Neutrophil (primary cell): ENCODE measurements at regions not wholly inside any gene's neighbourhood (a gene's known extent, or its start where the extent isn't known, plus 50 kb on each side); places are given as distances from the start of the nearest gene placed in this dataset.

Source experiments
- H3K27ac ChIP-seq: fragments of 200-600 bp; sonication (generic); 2 replicates; pipeline ENCODE4 v1.5.1; 2016; ENCODE audit warnings: mild to moderate bottlenecking, moderate library complexity
- H3K27me3 ChIP-seq: fragments of 200-600 bp; sonication (generic); 2 replicates; pipeline ENCODE4 v1.6.0; 2016; ENCODE audit warnings: mild to moderate bottlenecking
- H3K36me3 ChIP-seq: fragments of 200-600 bp; sonication (generic); 2 replicates; pipeline ENCODE4 v1.5.1; 2017
- H3K4me1 ChIP-seq, 2 experiments: fragments of 200-600 bp in 1 of 2; sonication (generic) in 1 of 2; 1 replicate in 1 of 2; 2 replicates in 1 of 2; pipeline versions ENCODE4 v1.5.1 to v1.6.1; 2013 to 2016; ENCODE audit warnings: low read depth in 1 of 2, low read length in 1 of 2, mild to moderate bottlenecking in 1 of 2, moderate library complexity in 1 of 2; ENCODE audit not compliant: control insufficient read depth in 1 of 2, insufficient read depth in 1 of 2
- H3K4me3 ChIP-seq, 2 experiments: fragments of 200-600 bp in 1 of 2; sonication (generic) in 1 of 2; 1 replicate in 1 of 2; 2 replicates in 1 of 2; pipeline ENCODE4 v1.5.1; 2013 to 2016; ENCODE audit warnings: low read depth in 1 of 2, low read length in 1 of 2, mild to moderate bottlenecking in 1 of 2, moderate library complexity in 1 of 2
- H3K9me3 ChIP-seq: fragments of 200-600 bp; sonication (generic); 2 replicates; pipeline ENCODE4 v1.5.1; 2016
- CTCF ChIP-seq: fragments of 200-600 bp; sonication (generic); IDR thresholded peaks from 2 replicates; pipeline ENCODE4 v1.5.1; 2016; ENCODE audit warnings: antibody characterized with exemption

- H3K27me3 ChIP-seq, result no peaks in the 10 kb centered on the region
- no peak for TF ChIP-seq CTCF
- H3K4me3 ChIP-seq, result no peak overlapping the region
- H3K36me3 ChIP-seq, result no peaks in the 10 kb centered on the region
- no peak overlapping the region for H3K27ac ChIP-seq
- H3K9me3 ChIP-seq, result no peaks in the 10 kb centered on the region
- H3K4me1 ChIP-seq, result no peaks in the 10 kb centered on the region
Observed at GRCh38 chr12:83214185-83214584, 527.5 kb downstream of the TMTC2 start.

DNA sequence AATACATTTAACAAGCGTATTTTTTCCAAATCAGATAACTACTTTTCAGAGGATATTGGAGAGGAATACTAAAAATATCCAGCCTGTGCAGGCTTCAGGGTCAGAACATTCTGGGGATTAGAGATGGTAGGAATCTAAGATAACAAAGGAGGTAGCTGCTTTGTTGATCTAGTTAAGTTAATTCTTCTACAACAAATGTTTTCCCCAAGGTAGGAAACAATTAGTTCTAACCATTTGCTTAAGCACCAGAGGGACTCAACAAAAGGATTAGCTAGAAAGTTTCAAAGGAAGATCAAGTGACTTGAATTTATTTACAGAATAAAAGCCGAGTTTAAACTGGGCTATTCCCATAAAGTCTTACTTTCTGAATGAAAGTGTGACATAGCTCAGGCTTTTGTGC, 524.2 kb downstream of the TMTC2 start:
- Histone ChIP-seq H3K4me1 (no peaks in the 10 kb centered on the region), H3K27ac (no peak overlapping the region), H3K9me3 (no peaks in the 10 kb centered on the region), H3K27me3 (no peaks in the 10 kb centered on the region), H3K36me3 (no peaks in the 10 kb centered on the region), H3K4me3 (no peak overlapping the region)
- TF ChIP-seq CTCF, result no peak

DNA sequence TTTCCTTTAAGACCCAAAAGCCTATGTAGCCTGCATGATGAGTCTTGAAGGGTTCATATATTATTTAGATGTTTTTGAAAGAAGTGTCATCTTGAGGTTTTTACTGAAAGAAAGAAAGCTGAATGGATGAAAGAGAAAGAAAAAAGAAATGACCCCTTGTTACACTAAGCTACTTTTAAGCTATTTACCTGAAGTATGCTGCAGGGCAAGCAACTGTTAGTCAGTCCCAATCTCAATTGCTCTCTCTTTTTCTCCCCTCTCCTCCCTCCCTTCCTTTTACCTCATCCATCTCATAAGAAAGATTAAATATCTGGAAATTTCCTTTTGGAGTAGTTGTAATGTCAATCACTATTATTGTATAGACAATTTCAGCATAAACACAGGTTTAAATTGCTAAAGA, 512.4 kb downstream of the TMTC2 start:
- Histone ChIP-seq H3K27ac (no peak overlapping the region), H3K36me3 (no peaks in the 10 kb centered on the region), H3K27me3 (no peaks in the 10 kb centered on the region), H3K4me3 (no peak overlapping the region), H3K4me1 (no peaks in the 10 kb centered on the region), H3K9me3 (no peaks in the 10 kb centered on the region)
- TF ChIP-seq CTCF, result no peak

DNA sequence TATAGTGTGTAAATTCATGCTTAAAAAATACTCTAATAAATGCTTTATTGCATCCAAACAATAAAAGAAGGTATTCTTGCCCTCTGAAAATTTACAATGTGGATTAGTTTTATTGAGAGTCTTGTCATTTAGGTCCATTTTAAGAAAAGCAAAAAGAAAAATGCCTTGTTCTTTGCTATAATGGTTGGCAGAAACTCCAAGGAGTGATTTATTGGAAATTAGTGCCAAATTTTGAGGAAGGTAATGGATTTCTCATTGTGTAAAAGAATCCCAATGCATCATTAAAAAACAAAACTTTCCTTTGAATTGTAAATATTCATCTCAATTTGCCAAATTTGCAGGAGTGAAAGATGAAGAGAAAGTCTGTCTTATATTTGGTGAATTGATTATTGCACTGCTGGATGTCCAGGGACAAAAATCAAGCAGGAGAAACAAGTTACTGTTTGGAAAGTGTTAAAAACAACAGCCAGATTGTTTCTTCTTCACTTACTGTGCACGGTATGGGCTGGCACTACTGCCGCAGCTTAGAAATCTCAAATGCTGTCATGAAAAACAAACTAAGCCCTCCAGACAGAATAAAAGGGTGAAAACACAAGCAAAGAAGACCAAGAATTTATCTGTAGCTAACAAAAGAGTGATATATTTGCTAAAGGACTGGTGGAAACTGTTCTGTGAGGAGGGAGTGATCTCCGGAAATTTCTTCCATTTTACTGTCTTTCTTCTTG, 511.7 kb downstream of the TMTC2 start:
- TF ChIP-seq CTCF, result no peak
- H3K27me3 ChIP-seq, result no peaks in the 10 kb centered on the region
- H3K4me1 ChIP-seq, result no peaks in the 10 kb centered on the region
- H3K9me3 ChIP-seq, result no peaks in the 10 kb centered on the region
- no peaks in the 10 kb centered on the region for H3K36me3 ChIP-seq
- no peak overlapping the region for H3K4me3 ChIP-seq
- H3K27ac ChIP-seq, result no peak overlapping the region

DNA sequence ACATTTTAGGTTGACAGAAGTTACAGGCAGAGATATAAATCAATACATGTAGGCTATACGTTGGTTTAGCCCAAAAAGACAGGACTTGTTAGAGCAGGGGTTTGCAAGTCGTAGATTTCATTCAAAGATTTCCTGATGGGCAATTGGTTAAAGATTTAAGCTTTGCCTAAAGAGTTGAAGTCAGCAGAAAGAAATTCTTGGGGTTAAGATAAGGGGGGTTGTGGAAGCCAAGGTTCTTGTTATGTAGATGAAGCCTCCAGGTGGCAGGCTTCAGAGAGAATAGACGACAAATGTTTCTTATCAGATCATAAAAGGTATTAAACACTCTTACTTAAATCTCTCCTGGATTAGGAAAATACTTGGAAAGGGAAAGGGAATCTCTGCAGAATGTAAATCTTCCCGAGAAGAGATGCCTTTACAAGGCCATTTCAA, 510.8 kb downstream of the TMTC2 start:
- Histone ChIP-seq H3K27ac (no peak overlapping the region), H3K4me3 (no peak overlapping the region), H3K9me3 (no peaks in the 10 kb centered on the region), H3K36me3 (no peaks in the 10 kb centered on the region), H3K27me3 (no peaks in the 10 kb centered on the region), H3K4me1 (no peaks in the 10 kb centered on the region)
- no peak for TF ChIP-seq CTCF
